ENCODE measurements at regions not wholly inside any gene's neighbourhood (a gene's known extent, or its start where the extent isn't known, plus 50 kb on each side); places are given as distances from the start of the nearest gene placed in this dataset.
"Not testable (repeated sequence)": the region's sequence is repeated elsewhere in the genome, so short reads cannot be mapped to it uniquely, and the experiment has no call there.

- Histone ChIP-seq H3K4me1 (ENCODE audit: insufficient read depth, low read length) (peaks cover 3% of the 10 kb centered on the region; the same call in 1 of the 2 replicates), H3K27me3 (ENCODE audit: insufficient read depth, low read length) (no peaks in the 10 kb centered on the region), H3K4me3 (ENCODE audit: low read length) (no peak overlapping the region), H3K9me3 (ENCODE audit: insufficient read depth, low read depth, low read length) (no peaks in the 10 kb centered on the region), H3K9ac (ENCODE audit: low read depth, low read length) (no peak overlapping the region), H3K27ac (ENCODE audit: low read length) (no peak overlapping the region), H3K36me3 (ENCODE audit: insufficient read depth, low read depth, low read length) (no peaks in the 10 kb centered on the region)
Observed at GRCh38 chr3:161657786-161658185, 161.2 kb downstream of the OTOL1 start.

GRCh38 chr3:161671141-161671540, 174.5 kb downstream of the OTOL1 start:
- H3K27me3 ChIP-seq (ENCODE audit: insufficient read depth, low read length), result no peaks in the 10 kb centered on the region

GRCh38 chr3:161672478-161672877, 175.9 kb downstream of the OTOL1 start:
- H3K27me3 ChIP-seq (ENCODE audit: insufficient read depth, low read length), result no peaks in the 10 kb centered on the region
- H3K4me3 ChIP-seq (ENCODE audit: low read length), result no peak overlapping the region

More at GRCh38 chr3:161671141-161671540, 174.5 kb downstream of the OTOL1 start:
- Histone ChIP-seq H3K36me3 (ENCODE audit: insufficient read depth, low read depth, low read length) (no peaks in the 10 kb centered on the region), H3K4me1 (ENCODE audit: insufficient read depth, low read length) (peaks cover 30% of the 10 kb centered on the region; the same call in 1 of the 2 replicates), H3K4me3 (ENCODE audit: low read length) (no peak overlapping the region), H3K27ac (ENCODE audit: low read length) (no peak overlapping the region), H3K9ac (ENCODE audit: low read depth, low read length) (no peak overlapping the region), H3K9me3 (ENCODE audit: insufficient read depth, low read depth, low read length) (peaks cover 7% of the 10 kb centered on the region; the same call in 1 of the 2 replicates)

GRCh38 chr3:161673866-161674265, 177.3 kb downstream of the OTOL1 start:
- H3K27ac ChIP-seq (ENCODE audit: low read length), result peak overlapping the region; percentile 18
- H3K9ac ChIP-seq (ENCODE audit: low read depth, low read length), result no peak overlapping the region; the same call in 1 of the 2 replicates
- H3K4me1 ChIP-seq (ENCODE audit: insufficient read depth, low read length), result peaks cover 30% of the 10 kb centered on the region; the same call in 1 of the 2 replicates
- H3K27me3 ChIP-seq (ENCODE audit: insufficient read depth, low read length), result no peaks in the 10 kb centered on the region
- no peaks in the 10 kb centered on the region for H3K36me3 ChIP-seq (ENCODE audit: insufficient read depth, low read depth, low read length)
- peaks cover 7% of the 10 kb centered on the region; the same call in 1 of the 2 replicates for H3K9me3 ChIP-seq (ENCODE audit: insufficient read depth, low read depth, low read length)
- H3K4me3 ChIP-seq (ENCODE audit: low read length), result peak overlapping the region; percentile 3; the same call in 1 of the 2 replicates

More at GRCh38 chr3:161672478-161672877, 175.9 kb downstream of the OTOL1 start:
- Histone ChIP-seq H3K27ac (ENCODE audit: low read length) (no peak overlapping the region), H3K36me3 (ENCODE audit: insufficient read depth, low read depth, low read length) (no peaks in the 10 kb centered on the region), H3K9ac (ENCODE audit: low read depth, low read length) (no peak overlapping the region), H3K9me3 (ENCODE audit: insufficient read depth, low read depth, low read length) (peaks cover 7% of the 10 kb centered on the region; the same call in 1 of the 2 replicates), H3K4me1 (ENCODE audit: insufficient read depth, low read length) (peaks cover 30% of the 10 kb centered on the region; the same call in 1 of the 2 replicates)

- Histone ChIP-seq H3K4me3 (ENCODE audit: low read length) (no peak overlapping the region), H3K9ac (ENCODE audit: low read depth, low read length) (no peak overlapping the region; the same call in 1 of the 2 replicates), H3K9me3 (ENCODE audit: insufficient read depth, low read depth, low read length) (peaks cover 4% of the 10 kb centered on the region; the same call in 1 of the 2 replicates), H3K36me3 (ENCODE audit: insufficient read depth, low read depth, low read length) (no peaks in the 10 kb centered on the region), H3K27ac (ENCODE audit: low read length) (peak overlapping the region; percentile 18), H3K4me1 (ENCODE audit: insufficient read depth, low read length) (peaks cover 30% of the 10 kb centered on the region; the same call in 1 of the 2 replicates), H3K27me3 (ENCODE audit: insufficient read depth, low read length) (no peaks in the 10 kb centered on the region)
Observed at GRCh38 chr3:161674402-161674801, 177.8 kb downstream of the OTOL1 start.

GRCh38 chr3:161681831-161682230, 185.2 kb downstream of the OTOL1 start:
- H3K9me3 ChIP-seq (ENCODE audit: insufficient read depth, low read depth, low read length); H3K4me1 ChIP-seq (ENCODE audit: insufficient read depth, low read length); H3K4me3 ChIP-seq (ENCODE audit: low read length): not testable (repeated sequence)

GRCh38 chr3:161682715-161683114, 186.1 kb downstream of the OTOL1 start:
- H3K4me3 ChIP-seq (ENCODE audit: low read length), result no peak overlapping the region
- H3K9ac ChIP-seq (ENCODE audit: low read depth, low read length), result no peak overlapping the region
- H3K9me3 ChIP-seq (ENCODE audit: insufficient read depth, low read depth, low read length), result no peaks in the 10 kb centered on the region
- H3K27ac ChIP-seq (ENCODE audit: low read length), result no peak overlapping the region
- no peaks in the 10 kb centered on the region for H3K27me3 ChIP-seq (ENCODE audit: insufficient read depth, low read length)
- no peaks in the 10 kb centered on the region for H3K36me3 ChIP-seq (ENCODE audit: insufficient read depth, low read depth, low read length)
- no peaks in the 10 kb centered on the region for H3K4me1 ChIP-seq (ENCODE audit: insufficient read depth, low read length)

More at GRCh38 chr3:161681831-161682230, 185.2 kb downstream of the OTOL1 start:
- not testable (repeated sequence) for H3K27ac ChIP-seq (ENCODE audit: low read length); H3K36me3 ChIP-seq (ENCODE audit: insufficient read depth, low read depth, low read length); H3K27me3 ChIP-seq (ENCODE audit: insufficient read depth, low read length); H3K9ac ChIP-seq (ENCODE audit: low read depth, low read length)

- Histone ChIP-seq H3K4me3 (ENCODE audit: low read length) (no peak overlapping the region), H3K27ac (ENCODE audit: low read length) (no peak overlapping the region), H3K36me3 (ENCODE audit: insufficient read depth, low read depth, low read length) (no peaks in the 10 kb centered on the region), H3K4me1 (ENCODE audit: insufficient read depth, low read length) (peaks cover 6% of the 10 kb centered on the region; the same call in 1 of the 2 replicates), H3K9me3 (ENCODE audit: insufficient read depth, low read depth, low read length) (no peaks in the 10 kb centered on the region), H3K9ac (ENCODE audit: low read depth, low read length) (no peak overlapping the region), H3K27me3 (ENCODE audit: insufficient read depth, low read length) (no peaks in the 10 kb centered on the region)
Observed at GRCh38 chr3:161689584-161690298, 193.1 kb downstream of the OTOL1 start.

- no peak overlapping the region for H3K27ac ChIP-seq (ENCODE audit: low read length)
- no peak overlapping the region for H3K9ac ChIP-seq (ENCODE audit: low read depth, low read length)
- H3K4me1 ChIP-seq (ENCODE audit: insufficient read depth, low read length), result peaks cover 6% of the 10 kb centered on the region; the same call in 1 of the 2 replicates
- no peaks in the 10 kb centered on the region for H3K9me3 ChIP-seq (ENCODE audit: insufficient read depth, low read depth, low read length)
- H3K4me3 ChIP-seq (ENCODE audit: low read length), result no peak overlapping the region
- H3K36me3 ChIP-seq (ENCODE audit: insufficient read depth, low read depth, low read length), result no peaks in the 10 kb centered on the region
- H3K27me3 ChIP-seq (ENCODE audit: insufficient read depth, low read length), result no peaks in the 10 kb centered on the region
Observed at GRCh38 chr3:161690299-161690620, 193.7 kb downstream of the OTOL1 start.

GRCh38 chr3:161691677-161692076, 195.1 kb downstream of the OTOL1 start:
- Histone ChIP-seq H3K27ac (ENCODE audit: low read length) (no peak overlapping the region), H3K4me1 (ENCODE audit: insufficient read depth, low read length) (peaks cover 6% of the 10 kb centered on the region; the same call in 1 of the 2 replicates), H3K9me3 (ENCODE audit: insufficient read depth, low read depth, low read length) (no peaks in the 10 kb centered on the region), H3K9ac (ENCODE audit: low read depth, low read length) (no peak overlapping the region), H3K4me3 (ENCODE audit: low read length) (no peak overlapping the region), H3K36me3 (ENCODE audit: insufficient read depth, low read depth, low read length) (no peaks in the 10 kb centered on the region), H3K27me3 (ENCODE audit: insufficient read depth, low read length) (no peaks in the 10 kb centered on the region)

- Histone ChIP-seq H3K9ac (ENCODE audit: low read depth, low read length) (no peak overlapping the region), H3K27me3 (ENCODE audit: insufficient read depth, low read length) (no peaks in the 10 kb centered on the region), H3K9me3 (ENCODE audit: insufficient read depth, low read depth, low read length) (no peaks in the 10 kb centered on the region), H3K4me3 (ENCODE audit: low read length) (no peak overlapping the region), H3K36me3 (ENCODE audit: insufficient read depth, low read depth, low read length) (no peaks in the 10 kb centered on the region), H3K4me1 (ENCODE audit: insufficient read depth, low read length) (peaks cover 6% of the 10 kb centered on the region; the same call in 1 of the 2 replicates), H3K27ac (ENCODE audit: low read length) (no peak overlapping the region)
Observed at GRCh38 chr3:161694682-161695564, 198.3 kb downstream of the OTOL1 start.
